ENCODE measurements at regions not wholly inside any gene's neighbourhood (a gene's known extent, or its start where the extent isn't known, plus 50 kb on each side); places are given as distances from the start of the nearest gene placed in this dataset.

DNA sequence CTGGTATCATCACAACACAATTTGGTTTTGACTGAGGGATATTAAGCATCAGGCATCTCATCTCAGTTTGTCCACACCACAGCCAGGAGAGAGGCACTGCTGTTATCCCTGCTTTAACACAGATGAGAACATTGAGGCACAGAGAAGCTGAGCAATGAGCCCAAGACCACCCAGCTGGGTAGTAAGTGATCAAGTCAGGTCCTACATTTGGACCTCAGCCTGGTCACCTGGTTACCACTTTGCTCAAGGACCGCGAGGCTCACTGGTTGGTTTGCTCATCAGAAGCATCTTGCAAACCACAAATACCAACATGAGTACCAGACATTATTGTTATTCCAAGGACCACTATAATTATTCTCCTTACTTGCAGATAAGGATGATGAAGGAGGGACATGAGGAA lies 245.5 kb downstream of the CBLN1 start:
- TF ChIP-seq POLR2A (IDR thresholded peaks at IDR 0.05) (no peak), POLR2AphosphoS5 (IDR thresholded peaks at IDR 0.05) (no peak)
- TF ChIP-seq, protein P1, sequence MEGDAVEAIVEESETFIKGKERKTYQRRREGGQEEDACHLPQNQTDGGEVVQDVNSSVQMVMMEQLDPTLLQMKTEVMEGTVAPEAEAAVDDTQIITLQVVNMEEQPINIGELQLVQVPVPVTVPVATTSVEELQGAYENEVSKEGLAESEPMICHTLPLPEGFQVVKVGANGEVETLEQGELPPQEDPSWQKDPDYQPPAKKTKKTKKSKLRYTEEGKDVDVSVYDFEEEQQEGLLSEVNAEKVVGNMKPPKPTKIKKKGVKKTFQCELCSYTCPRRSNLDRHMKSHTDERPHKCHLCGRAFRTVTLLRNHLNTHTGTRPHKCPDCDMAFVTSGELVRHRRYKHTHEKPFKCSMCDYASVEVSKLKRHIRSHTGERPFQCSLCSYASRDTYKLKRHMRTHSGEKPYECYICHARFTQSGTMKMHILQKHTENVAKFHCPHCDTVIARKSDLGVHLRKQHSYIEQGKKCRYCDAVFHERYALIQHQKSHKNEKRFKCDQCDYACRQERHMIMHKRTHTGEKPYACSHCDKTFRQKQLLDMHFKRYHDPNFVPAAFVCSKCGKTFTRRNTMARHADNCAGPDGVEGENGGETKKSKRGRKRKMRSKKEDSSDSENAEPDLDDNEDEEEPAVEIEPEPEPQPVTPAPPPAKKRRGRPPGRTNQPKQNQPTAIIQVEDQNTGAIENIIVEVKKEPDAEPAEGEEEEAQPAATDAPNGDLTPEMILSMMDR (IDR thresholded peaks at IDR 0.05): no peak
